ENCODE measurements at regions not wholly inside any gene's neighbourhood (a gene's known extent, or its start where the extent isn't known, plus 50 kb on each side); places are given as distances from the start of the nearest gene placed in this dataset.
"Not testable (repeated sequence)": the region's sequence is repeated elsewhere in the genome, so short reads cannot be mapped to it uniquely, and the experiment has no call there.

- Histone ChIP-seq H4K20me1 (ENCODE audit: low read depth, low read length) (no peaks in the 10 kb centered on the region), H3K79me2 (ENCODE audit: insufficient read depth, low read length) (no peaks in the 10 kb centered on the region), H2AFZ (ENCODE audit: low read depth, low read length, severe bottlenecking) (no peak overlapping the region), H3F3A (ENCODE audit: insufficient read depth) (no peaks in the 10 kb centered on the region; the same call in 1 of the 2 replicates), H3K27ac (ENCODE audit: low read depth, low read length) (no peak overlapping the region), H3K4me3 (ENCODE audit: insufficient read depth, low read length, poor library complexity, severe bottlenecking) (no peak overlapping the region), H3K9me2 (replicated peaks; ENCODE audit: insufficient read depth, low read length) (no peaks in the 10 kb centered on the region), H3K9me3 (ENCODE audit: insufficient read depth, low read length) (peaks cover 9% of the 10 kb centered on the region; the same call in 1 of the 2 replicates), H3K9ac (ENCODE audit: low read length) (no peak overlapping the region), H3K36me3 (ENCODE audit: low read length) (no peaks in the 10 kb centered on the region), H3K4me2 (ENCODE audit: low read depth, low read length, poor library complexity, severe bottlenecking) (no peak overlapping the region), H3K27me3 (ENCODE audit: low read length) (no peaks in the 10 kb centered on the region)
- TF ChIP-seq EZH2phosphoT487 (conservative IDR thresholded peaks at IDR 0.05; ENCODE audit: low read length) = no peak
- TF ChIP-seq CTCF (IDR thresholded peaks at IDR 0.05; ENCODE audit: insufficient read depth, low read length, poor library complexity, severe bottlenecking) = no peak
Measured at GRCh38 chr6:141510803-141511202, 621.9 kb upstream of the GJE1 start.

GRCh38 chr6:141506062-141506461 is 626.7 kb upstream of the GJE1 start:
- not testable (repeated sequence) for H3K27me3 ChIP-seq (ENCODE audit: low read length); H3K4me3 ChIP-seq (ENCODE audit: insufficient read depth, low read length, poor library complexity, severe bottlenecking); H4K20me1 ChIP-seq (ENCODE audit: low read depth, low read length); H3K36me3 ChIP-seq (ENCODE audit: low read length); H3K9me2 ChIP-seq (replicated peaks; ENCODE audit: insufficient read depth, low read length); H3K79me2 ChIP-seq (ENCODE audit: insufficient read depth, low read length); H3K27ac ChIP-seq (ENCODE audit: low read depth, low read length); H2AFZ ChIP-seq (ENCODE audit: low read depth, low read length, severe bottlenecking); H3K9ac ChIP-seq (ENCODE audit: low read length); H3F3A ChIP-seq (ENCODE audit: insufficient read depth); H3K4me2 ChIP-seq (ENCODE audit: low read depth, low read length, poor library complexity, severe bottlenecking)
- peaks cover 15% of the 10 kb centered on the region; the same call in 1 of the 2 replicates for H3K9me3 ChIP-seq (ENCODE audit: insufficient read depth, low read length)

DNA sequence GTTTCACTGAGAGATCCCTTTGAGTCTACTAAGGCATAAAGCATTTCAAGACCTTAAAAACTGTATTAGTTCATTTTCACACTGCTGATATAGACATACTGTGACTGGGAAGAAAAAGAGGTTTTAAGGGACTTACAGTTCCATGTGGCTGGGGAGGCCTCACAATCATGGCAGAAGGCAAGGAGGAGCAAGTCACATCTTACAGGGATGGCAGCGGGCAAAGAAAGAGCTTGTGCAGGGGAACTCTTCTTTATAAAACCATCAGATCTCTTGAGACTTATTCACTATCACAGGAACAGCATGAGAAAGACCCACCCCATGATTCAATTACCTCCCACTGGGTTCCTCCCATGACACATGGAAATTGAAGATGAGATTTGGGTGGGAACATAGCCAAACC is 628.4 kb upstream of the GJE1 start:
- not testable (repeated sequence) for H3K27ac ChIP-seq (ENCODE audit: low read depth, low read length); H3K4me2 ChIP-seq (ENCODE audit: low read depth, low read length, poor library complexity, severe bottlenecking); H3F3A ChIP-seq (ENCODE audit: insufficient read depth); H4K20me1 ChIP-seq (ENCODE audit: low read depth, low read length); H3K79me2 ChIP-seq (ENCODE audit: insufficient read depth, low read length); H3K9me2 ChIP-seq (replicated peaks; ENCODE audit: insufficient read depth, low read length); H3K9ac ChIP-seq (ENCODE audit: low read length); H3K27me3 ChIP-seq (ENCODE audit: low read length); H3K36me3 ChIP-seq (ENCODE audit: low read length); H3K4me3 ChIP-seq (ENCODE audit: insufficient read depth, low read length, poor library complexity, severe bottlenecking); H2AFZ ChIP-seq (ENCODE audit: low read depth, low read length, severe bottlenecking)
- peaks cover 15% of the 10 kb centered on the region; the same call in 1 of the 2 replicates for H3K9me3 ChIP-seq (ENCODE audit: insufficient read depth, low read length)

GRCh38 chr6:141501616-141502015 is 631.1 kb upstream of the GJE1 start:
- H3K9me2 ChIP-seq (replicated peaks; ENCODE audit: insufficient read depth, low read length) = no peaks in the 10 kb centered on the region
- no peaks in the 10 kb centered on the region for H4K20me1 ChIP-seq (ENCODE audit: low read depth, low read length)
- H3K27ac ChIP-seq (ENCODE audit: low read depth, low read length) = no peak overlapping the region
- no peak overlapping the region for H3K9ac ChIP-seq (ENCODE audit: low read length)
- H3K36me3 ChIP-seq (ENCODE audit: low read length) = no peaks in the 10 kb centered on the region
- no peak overlapping the region for H2AFZ ChIP-seq (ENCODE audit: low read depth, low read length, severe bottlenecking)
- H3K4me2 ChIP-seq (ENCODE audit: low read depth, low read length, poor library complexity, severe bottlenecking) = no peak overlapping the region
- H3K4me3 ChIP-seq (ENCODE audit: insufficient read depth, low read length, poor library complexity, severe bottlenecking) = no peak overlapping the region
- no peaks in the 10 kb centered on the region for H3K27me3 ChIP-seq (ENCODE audit: low read length)
- TF ChIP-seq CTCF (IDR thresholded peaks at IDR 0.05; ENCODE audit: insufficient read depth, low read length, poor library complexity, severe bottlenecking) = no peak
- TF ChIP-seq EZH2phosphoT487 (conservative IDR thresholded peaks at IDR 0.05; ENCODE audit: low read length) = no peak
- no peaks in the 10 kb centered on the region; the same call in 1 of the 2 replicates for H3F3A ChIP-seq (ENCODE audit: insufficient read depth)
- peaks cover 15% of the 10 kb centered on the region; the same call in 1 of the 2 replicates for H3K9me3 ChIP-seq (ENCODE audit: insufficient read depth, low read length)
- H3K79me2 ChIP-seq (ENCODE audit: insufficient read depth, low read length) = no peaks in the 10 kb centered on the region
